ENCODE measurements at regions not wholly inside any gene's neighbourhood (a gene's known extent, or its start where the extent isn't known, plus 50 kb on each side); places are given as distances from the start of the nearest gene placed in this dataset.

DNA sequence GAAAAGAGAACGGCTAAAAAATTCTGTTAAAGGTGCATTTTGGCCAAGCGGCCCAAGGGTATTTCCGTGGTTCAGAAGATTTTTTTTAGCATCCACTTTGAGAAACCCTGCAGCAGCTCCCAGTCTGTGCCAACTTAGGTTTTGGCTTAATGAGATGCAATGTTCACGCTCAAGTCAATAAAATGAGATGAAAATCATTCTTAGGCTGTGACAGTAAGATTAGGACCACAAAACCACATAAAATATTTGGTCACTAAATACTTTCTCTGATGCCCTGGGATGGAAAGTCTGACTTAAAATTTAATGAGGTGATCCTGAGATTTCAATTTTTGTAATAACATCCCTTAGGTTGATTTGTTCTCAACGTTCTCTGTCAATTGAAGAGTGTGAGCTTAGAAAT lies 74.2 kb upstream of the FHL2 start:
- TF ChIP-seq, protein P1, sequence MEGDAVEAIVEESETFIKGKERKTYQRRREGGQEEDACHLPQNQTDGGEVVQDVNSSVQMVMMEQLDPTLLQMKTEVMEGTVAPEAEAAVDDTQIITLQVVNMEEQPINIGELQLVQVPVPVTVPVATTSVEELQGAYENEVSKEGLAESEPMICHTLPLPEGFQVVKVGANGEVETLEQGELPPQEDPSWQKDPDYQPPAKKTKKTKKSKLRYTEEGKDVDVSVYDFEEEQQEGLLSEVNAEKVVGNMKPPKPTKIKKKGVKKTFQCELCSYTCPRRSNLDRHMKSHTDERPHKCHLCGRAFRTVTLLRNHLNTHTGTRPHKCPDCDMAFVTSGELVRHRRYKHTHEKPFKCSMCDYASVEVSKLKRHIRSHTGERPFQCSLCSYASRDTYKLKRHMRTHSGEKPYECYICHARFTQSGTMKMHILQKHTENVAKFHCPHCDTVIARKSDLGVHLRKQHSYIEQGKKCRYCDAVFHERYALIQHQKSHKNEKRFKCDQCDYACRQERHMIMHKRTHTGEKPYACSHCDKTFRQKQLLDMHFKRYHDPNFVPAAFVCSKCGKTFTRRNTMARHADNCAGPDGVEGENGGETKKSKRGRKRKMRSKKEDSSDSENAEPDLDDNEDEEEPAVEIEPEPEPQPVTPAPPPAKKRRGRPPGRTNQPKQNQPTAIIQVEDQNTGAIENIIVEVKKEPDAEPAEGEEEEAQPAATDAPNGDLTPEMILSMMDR (IDR thresholded peaks at IDR 0.05; ENCODE audit: poor library complexity, severe bottlenecking) = no peak
- TF ChIP-seq EP300 (conservative IDR thresholded peaks at IDR 0.05; ENCODE audit: poor library complexity, severe bottlenecking) (no peak), TAF1 (IDR thresholded peaks at IDR 0.05; ENCODE audit: low read depth) (no peak), EZH2 (IDR thresholded peaks at IDR 0.05; ENCODE audit: borderline replicate concordance, insufficient read depth, low read length, poor library complexity, severe bottlenecking) (no peak), RAD21 (conservative IDR thresholded peaks at IDR 0.05) (no peak), POLR2AphosphoS5 (IDR thresholded peaks at IDR 0.05) (no peak), SMC3 (conservative IDR thresholded peaks at IDR 0.05; ENCODE audit: poor library complexity) (no peak), MXI1 (conservative IDR thresholded peaks at IDR 0.05; ENCODE audit: poor library complexity, severe bottlenecking) (no peak)
- TF ChIP-seq, protein P2, sequence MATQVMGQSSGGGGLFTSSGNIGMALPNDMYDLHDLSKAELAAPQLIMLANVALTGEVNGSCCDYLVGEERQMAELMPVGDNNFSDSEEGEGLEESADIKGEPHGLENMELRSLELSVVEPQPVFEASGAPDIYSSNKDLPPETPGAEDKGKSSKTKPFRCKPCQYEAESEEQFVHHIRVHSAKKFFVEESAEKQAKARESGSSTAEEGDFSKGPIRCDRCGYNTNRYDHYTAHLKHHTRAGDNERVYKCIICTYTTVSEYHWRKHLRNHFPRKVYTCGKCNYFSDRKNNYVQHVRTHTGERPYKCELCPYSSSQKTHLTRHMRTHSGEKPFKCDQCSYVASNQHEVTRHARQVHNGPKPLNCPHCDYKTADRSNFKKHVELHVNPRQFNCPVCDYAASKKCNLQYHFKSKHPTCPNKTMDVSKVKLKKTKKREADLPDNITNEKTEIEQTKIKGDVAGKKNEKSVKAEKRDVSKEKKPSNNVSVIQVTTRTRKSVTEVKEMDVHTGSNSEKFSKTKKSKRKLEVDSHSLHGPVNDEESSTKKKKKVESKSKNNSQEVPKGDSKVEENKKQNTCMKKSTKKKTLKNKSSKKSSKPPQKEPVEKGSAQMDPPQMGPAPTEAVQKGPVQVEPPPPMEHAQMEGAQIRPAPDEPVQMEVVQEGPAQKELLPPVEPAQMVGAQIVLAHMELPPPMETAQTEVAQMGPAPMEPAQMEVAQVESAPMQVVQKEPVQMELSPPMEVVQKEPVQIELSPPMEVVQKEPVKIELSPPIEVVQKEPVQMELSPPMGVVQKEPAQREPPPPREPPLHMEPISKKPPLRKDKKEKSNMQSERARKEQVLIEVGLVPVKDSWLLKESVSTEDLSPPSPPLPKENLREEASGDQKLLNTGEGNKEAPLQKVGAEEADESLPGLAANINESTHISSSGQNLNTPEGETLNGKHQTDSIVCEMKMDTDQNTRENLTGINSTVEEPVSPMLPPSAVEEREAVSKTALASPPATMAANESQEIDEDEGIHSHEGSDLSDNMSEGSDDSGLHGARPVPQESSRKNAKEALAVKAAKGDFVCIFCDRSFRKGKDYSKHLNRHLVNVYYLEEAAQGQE (IDR thresholded peaks at IDR 0.05; ENCODE audit: borderline replicate concordance) = no peak
